ENCODE measurements at regions not wholly inside any gene's neighbourhood (a gene's known extent, or its start where the extent isn't known, plus 50 kb on each side); places are given as distances from the start of the nearest gene placed in this dataset.

- H3K4me1 ChIP-seq (ENCODE audit: insufficient read depth, low read length), result peaks cover 100% of the 10 kb centered on the region
- in situ Hi-C loops (cut with HindIII; ENCODE audit: extremely low pct_ligation_motif_present, low pct_unique_long_range_greater_than_20kb), result no loop called here
- no peak overlapping the region for H3K4me2 ChIP-seq (ENCODE audit: low read depth, low read length)
- H3K9me3 ChIP-seq (ENCODE audit: low read length), result no peaks in the 10 kb centered on the region
- BruUV-seq (replicated peaks), result no TSS peak
- TF ChIP-seq HNRNPK (IDR thresholded peaks at IDR 0.05; ENCODE audit: low read depth, low read length, poor library complexity, severe bottlenecking) (no peak), KDM6A (CRISPR knock-in tag; IDR thresholded peaks at IDR 0.05; ENCODE audit: low read depth) (no peak), HNF1B (CRISPR knock-in tag; IDR thresholded peaks at IDR 0.05) (no peak), TRAFD1 (CRISPR knock-in tag; IDR thresholded peaks at IDR 0.05; ENCODE audit: borderline replicate concordance) (no peak), BRD4 (CRISPR knock-in tag; IDR thresholded peaks at IDR 0.05) (no peak), ZNF263 (CRISPR knock-in tag; IDR thresholded peaks at IDR 0.05) (no peak), LBX2 (CRISPR knock-in tag; IDR thresholded peaks at IDR 0.05; ENCODE audit: borderline replicate concordance) (no peak), ZSCAN21 (CRISPR knock-in tag; IDR thresholded peaks at IDR 0.05; ENCODE audit: borderline replicate concordance) (no peak), ZFYVE20 (CRISPR knock-in tag; IDR thresholded peaks at IDR 0.05; ENCODE audit: borderline replicate concordance, low read depth) (no peak)
- H3K27ac ChIP-seq (ENCODE audit: extremely low read length, insufficient read depth, low read length), result peak overlapping the region; percentile 71
- no peak overlapping the region for H2AFZ ChIP-seq (ENCODE audit: low read length)
- no peaks in the 10 kb centered on the region for H3K79me2 ChIP-seq (ENCODE audit: insufficient read depth, low read length)
- 92% methylated on average over 2 of the region's 2 CpGs for WGBS (ENCODE audit: low lambda C conversion rate)
- ChIA-PET POLR2A (interaction anchor here (1.1 to 2.2 kb wide), 2 partner anchors 31 to 62 kb away, joined by 5 to 10 read pairs; no protein-coding TSS in a partner anchor), CTCF (ENCODE audit: low intra/inter-chr PET ratio, low total read pairs) (no interaction called here)
- no peak overlapping the region for H3K4me3 ChIP-seq (replicated peaks in 1 of 3; ENCODE audit: insufficient read depth in 1 of 3, low read depth in 2 of 3, low read length in 3 of 3)
- H3K9ac ChIP-seq (ENCODE audit: insufficient read depth, low read depth, low read length), result no peak overlapping the region
- DNase-seq (ENCODE audit: low spot score) (no peak), ATAC-seq (no peak), FAIRE-seq (no peak)
- no peaks in the 10 kb centered on the region for H3K36me3 ChIP-seq (replicated peaks in 1 of 2; ENCODE audit: control insufficient read depth in 1 of 2, insufficient read depth in 2 of 2, low read length in 2 of 2)
- no peaks in the 10 kb centered on the region for H4K20me1 ChIP-seq (ENCODE audit: insufficient read depth, low read length)
- H3K27me3 ChIP-seq (ENCODE audit: control insufficient read depth in 1 of 2, insufficient read depth in 2 of 2, low read length in 2 of 2), result no peaks in the 10 kb centered on the region
- intact Hi-C loops (cut with micrococcal nuclease; ENCODE audit: unreplicated experiment), result no loop called here
These were observed 108.0 kb upstream of the TMEM170B start for GRCh38 chr6:11429577-11429976.

All from HepG2 (cell line).